K562 (cell line): ENCODE measurements at regions not wholly inside any gene's neighbourhood (a gene's known extent, or its start where the extent isn't known, plus 50 kb on each side); places are given as distances from the start of the nearest gene placed in this dataset.
A peak's percentile ranks its signal among the peaks of the same experiment; 100 is the strongest.

ENCODE experiments used
- ATAC-seq: fragments of 200-7000 bp; cut with Tn5 transposase; 3 replicates; pipeline ENCODE4 v1.9.1; 2020; ENCODE audit warnings: moderate library complexity
- BruUV-seq: library from RNA; stranded (reverse); fragments of 400-500 nt; replicated peaks from 2 replicates; lab custom pipeline; 2021; lab: Mats Ljungman, UMichigan
- CTCF ChIA-PET: fragments of 300-600 bp; formaldehyde crosslinking; extraction: SDS; loops from one replicate; lab custom pipeline; 2021; ENCODE audit warnings: low intra/inter-chr PET ratio; lab: Yijun Ruan, JAX
- POLR2A ChIA-PET: fragments of 300-600, 350-650 bp; sonication (Branson Sonifier 250); formaldehyde crosslinking; extraction: SDS; loops from one replicate; lab custom pipeline; 2021; ENCODE audit warnings: antibody characterized with exemption, inconsistent platforms; lab: Yijun Ruan, JAX
- DNase-seq, 4 experiments: peaks; one replicate each; pipeline versions ENCODE4 v3.0.0 to v3.0.0-alpha.2; 2011 to 2018; ENCODE audit warnings: low spot score in 3 of 4, mixed read lengths in 3 of 4; ENCODE audit errors: extremely low read depth in 1 of 4
- FAIRE-seq: peaks from 2 replicates; lab custom pipeline; 2011; peaks lifted over from hg19 to GRCh38; lab: Jason Lieb, UNC
- H2AFZ ChIP-seq: 2 replicates; pipeline ENCODE4 v1.6.0; 2011; ENCODE audit warnings: low read depth, low read length, control low read depth, inconsistent platforms
- H3K27ac ChIP-seq: fragments of 200-600 bp; 3 replicates; pipeline ENCODE4 v1.8.0; 2011; ENCODE audit warnings: low read depth, mild to moderate bottlenecking, control low read depth, inconsistent platforms, low read length, moderate library complexity, mixed read lengths; ENCODE audit errors: extremely low read depth
- H3K27me3 ChIP-seq, 2 experiments: fragments of 300-600 bp in 1 of 2; 2 replicates in 1 of 2; 3 replicates in 1 of 2; pipeline versions ENCODE4 v1.6.0 to v1.8.0; 2011; ENCODE audit warnings: inconsistent platforms in 2 of 2, low read length in 2 of 2, mild to moderate bottlenecking in 1 of 2, mixed read lengths in 1 of 2, moderate library complexity in 1 of 2; ENCODE audit not compliant: control insufficient read depth in 2 of 2, insufficient read depth in 2 of 2
- H3K36me3 ChIP-seq: fragments of 300-600 bp; 3 replicates; pipeline ENCODE4 v1.8.0; 2011; ENCODE audit warnings: mild to moderate bottlenecking, low read length, inconsistent platforms; ENCODE audit not compliant: control insufficient read depth, insufficient read depth
- H3K4me1 ChIP-seq, 2 experiments: fragments of 200-600 bp in 1 of 2; replicated peaks in 1 of 2; 2 replicates in 1 of 2; 3 replicates in 1 of 2; pipeline versions ENCODE4 v1.5.1 to v1.8.0; 2011; ENCODE audit warnings: inconsistent platforms in 2 of 2, low read length in 2 of 2, mild to moderate bottlenecking in 1 of 2, mixed read lengths in 1 of 2, moderate library complexity in 1 of 2; ENCODE audit not compliant: control insufficient read depth in 2 of 2, insufficient read depth in 2 of 2
- H3K4me2 ChIP-seq: 2 replicates; pipeline ENCODE4 v1.6.1; 2011; ENCODE audit warnings: low read length, control low read depth, inconsistent platforms, mixed read lengths; ENCODE audit not compliant: insufficient read depth
- H3K4me3 ChIP-seq: fragments of 200-600 bp; sonication (generic), shearing (Covaris generic); 2 replicates; pipeline ENCODE4 v1.5.1; 2016; ENCODE audit warnings: control low read depth, inconsistent platforms
- H3K79me2 ChIP-seq: fragments of 200-600 bp; 3 replicates; pipeline ENCODE4 v1.8.0; 2011; ENCODE audit warnings: low read length, inconsistent platforms; ENCODE audit not compliant: control insufficient read depth, insufficient read depth
- H3K9ac ChIP-seq, 2 experiments: 2 replicates each; pipeline versions ENCODE4 v1.6.0 to v1.6.1; 2011; ENCODE audit warnings: low read depth in 2 of 2, low read length in 2 of 2, control low read depth in 1 of 2, inconsistent platforms in 1 of 2, mild to moderate bottlenecking in 1 of 2, mixed read lengths in 1 of 2; ENCODE audit not compliant: insufficient read depth in 1 of 2
- H3K9me1 ChIP-seq: one replicate; pipeline ENCODE4 v1.6.0; 2011; ENCODE audit warnings: inconsistent platforms, mild to moderate bottlenecking, low read length, moderate library complexity; ENCODE audit not compliant: control insufficient read depth, insufficient read depth
- H3K9me3 ChIP-seq: replicated peaks from 2 replicates; pipeline ENCODE4 v1.5.1; 2011; ENCODE audit warnings: low read depth, low read length, inconsistent platforms; ENCODE audit not compliant: control insufficient read depth, insufficient read depth
- H4K20me1 ChIP-seq: replicated peaks from 2 replicates; pipeline ENCODE4 v1.6.1; 2011; ENCODE audit warnings: low read length, inconsistent platforms, mixed read lengths; ENCODE audit not compliant: control insufficient read depth, insufficient read depth
- CREB3L1 ChIP-seq: fragments of 450-650 bp; IDR thresholded peaks from 2 replicates; pipeline ENCODE4 v1.6.1; 2014; ENCODE audit warnings: low read depth, mild to moderate bottlenecking, moderate library complexity, borderline replicate concordance
- GTF2E2 ChIP-seq: fragments of 200-800 bp; sonication (Bioruptor generic); IDR thresholded peaks from 2 replicates; pipeline ENCODE4 v1.6.1; 2016; ENCODE audit warnings: missing genetic modification characterization, missing compliant biosample characterization
- HNRNPL ChIP-seq: fragments of 200-400 bp; formaldehyde crosslinking; IDR thresholded peaks from 2 replicates; pipeline ENCODE4 v1.6.1; 2017; ENCODE audit warnings: low read depth, mild to moderate bottlenecking, low read length
- PHF21A ChIP-seq: fragments of 450-650 bp; IDR thresholded peaks from 2 replicates; pipeline ENCODE4 v1.6.1; 2017; ENCODE audit warnings: low read depth, borderline replicate concordance
- RAD21 ChIP-seq, 2 experiments: fragments of 250-450 bp in 1 of 2; fragments of 450-650 bp in 1 of 2; sonication (Bioruptor Pico) in 1 of 2; formaldehyde crosslinking in 1 of 2; IDR thresholded peaks in 1 of 2; conservative IDR thresholded peaks in 1 of 2; 2 replicates each; pipeline versions ENCODE4 v1.4.0 to v1.8.0; 2020 to 2022; ENCODE audit warnings: mild to moderate bottlenecking in 2 of 2, moderate library complexity in 1 of 2
- ZC3H8 ChIP-seq: fragments of 450-650 bp; IDR thresholded peaks from 2 replicates; pipeline ENCODE4 v1.6.1; 2017
- ZKSCAN1 ChIP-seq: fragments of 150-350 bp; IDR thresholded peaks from 2 replicates; pipeline ENCODE4 v1.6.1; 2016; ENCODE audit warnings: low read depth, low read length
- ZNF76 ChIP-seq: fragments of 250-450 bp; sonication (Bioruptor Pico); IDR thresholded peaks from 2 replicates; pipeline ENCODE4 v1.4.0; 2020; ENCODE audit warnings: mild to moderate bottlenecking, moderate library complexity, borderline replicate concordance
- WGBS: fragments of 100-300 bp; shearing (Covaris generic); methylation state at CpG from one replicate; pipeline ENCODE4 v1.1.6; 2016; ENCODE audit warnings: low coverage, mixed read lengths; ENCODE audit not compliant: insufficient coverage; ENCODE audit errors: missing lambda C conversion rate; 5-methylcytosine and 5-hydroxymethylcytosine counted together
- in situ Hi-C: fragments of 300-500 bp; cut with MboI; formaldehyde crosslinking; loops from 4 replicates; pipeline ENCODE4 v1.15.0; 2018; ENCODE audit warnings: inconsistent platforms, mixed read lengths
- intact Hi-C: fragments of 100-400 bp; cut with micrococcal nuclease; formaldehyde crosslinking; loops from 2 replicates; pipeline ENCODE4 v1.14.2; 2022
- TF ChIP-seq, protein P1 (sequence below): sonication (generic); formaldehyde crosslinking; IDR thresholded peaks from 2 replicates; pipeline ENCODE4 v1.8.1; 2022; ENCODE audit warnings: missing genetic modification reagents
- TF ChIP-seq, protein P2 (sequence below), 2 experiments: IDR thresholded peaks; 2 replicates each; pipeline ENCODE4 v1.6.1; 2011; ENCODE audit warnings: borderline replicate concordance in 1 of 2, control low read depth in 1 of 2, low read depth in 1 of 2, low read length in 1 of 2, mild to moderate bottlenecking in 1 of 2, mixed read lengths in 1 of 2, moderate library complexity in 1 of 2; ENCODE audit not compliant: insufficient read depth in 1 of 2, insufficient read length in 1 of 2, poor library complexity in 1 of 2, severe bottlenecking in 1 of 2; ENCODE audit errors: extremely low read depth in 1 of 2

- in situ Hi-C loops, result no loop called here
- intact Hi-C loops, result no loop called here
- no peaks in the 10 kb centered on the region for H4K20me1 ChIP-seq
- POLR2A ChIA-PET, result interaction anchor here (0.5 to 0.7 kb wide), 2 partner anchors 12 to 23 kb away, joined by 3 read pairs; no protein-coding TSS in a partner anchor
- DNase-seq, result no peak
- H3K27me3 ChIP-seq, result peaks cover 0 to 12% of the 10 kb centered on the region in 2 experiments; a peak in 3 of 5 replicates
- H3K27ac ChIP-seq, result no peak overlapping the region
- no peak for ATAC-seq
- H3K4me3 ChIP-seq, result no peak overlapping the region
- H3K79me2 ChIP-seq, result no peaks in the 10 kb centered on the region
- H3K9me1 ChIP-seq, result no peaks in the 10 kb centered on the region
- H3K4me2 ChIP-seq, result no peak overlapping the region
- FAIRE-seq, result no peak
- no peak overlapping the region for H2AFZ ChIP-seq
- no peak for TF ChIP-seq HNRNPL
- peak in 1 of 2 experiments; percentile 7; a peak in 1 of 4 replicates for TF ChIP-seq RAD21 (CRISPR knock-in tag; conservative IDR thresholded peaks at IDR 0.05 in 1 of 2, IDR thresholded peaks at IDR 0.05 in 1 of 2)
- no peaks in the 10 kb centered on the region for H3K9me3 ChIP-seq
- no TSS peak for BruUV-seq
- 0% methylated on average over 2 of the region's 3 CpGs for WGBS
- H3K4me1 ChIP-seq, result no peaks in the 10 kb centered on the region
- H3K36me3 ChIP-seq, result no peaks in the 10 kb centered on the region
- CTCF ChIA-PET, result no interaction called here
- H3K9ac ChIP-seq, result no peak overlapping the region
These were observed 134.1 kb downstream of the PJA1 start for GRCh38 chrX:69031181-69031580.

- Histone ChIP-seq H2AFZ (no peak overlapping the region), H3K27me3 (peaks cover 0 to 12% of the 10 kb centered on the region in 2 experiments; a peak in 3 of 5 replicates), H3K4me2 (no peak overlapping the region), H3K9me3 (no peaks in the 10 kb centered on the region), H3K27ac (no peak overlapping the region), H3K79me2 (no peaks in the 10 kb centered on the region), H3K36me3 (no peaks in the 10 kb centered on the region), H3K4me1 (no peaks in the 10 kb centered on the region), H3K9me1 (no peaks in the 10 kb centered on the region), H3K9ac (no peak overlapping the region), H4K20me1 (no peaks in the 10 kb centered on the region), H3K4me3 (no peak overlapping the region)
- POLR2A ChIA-PET, result no interaction called here
- 0% methylated on average over 4 of the region's 7 CpGs for WGBS
- intact Hi-C loops, result no loop called here
- no peak for FAIRE-seq
- CTCF ChIA-PET, result no interaction called here
- ATAC-seq, result no peak
- DNase-seq, result no peak
- in situ Hi-C loops, result no loop called here
- no TSS peak for BruUV-seq
- TF ChIP-seq ZKSCAN1, result no peak
- TF ChIP-seq GTF2E2 (tag), result no peak
- TF ChIP-seq, protein P1, sequence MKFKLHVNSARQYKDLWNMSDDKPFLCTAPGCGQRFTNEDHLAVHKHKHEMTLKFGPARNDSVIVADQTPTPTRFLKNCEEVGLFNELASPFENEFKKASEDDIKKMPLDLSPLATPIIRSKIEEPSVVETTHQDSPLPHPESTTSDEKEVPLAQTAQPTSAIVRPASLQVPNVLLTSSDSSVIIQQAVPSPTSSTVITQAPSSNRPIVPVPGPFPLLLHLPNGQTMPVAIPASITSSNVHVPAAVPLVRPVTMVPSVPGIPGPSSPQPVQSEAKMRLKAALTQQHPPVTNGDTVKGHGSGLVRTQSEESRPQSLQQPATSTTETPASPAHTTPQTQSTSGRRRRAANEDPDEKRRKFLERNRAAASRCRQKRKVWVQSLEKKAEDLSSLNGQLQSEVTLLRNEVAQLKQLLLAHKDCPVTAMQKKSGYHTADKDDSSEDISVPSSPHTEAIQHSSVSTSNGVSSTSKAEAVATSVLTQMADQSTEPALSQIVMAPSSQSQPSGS (CRISPR knock-in tag), result no peak
- no peak for TF ChIP-seq CREB3L1
- TF ChIP-seq PHF21A, result no peak
- TF ChIP-seq, protein P2, sequence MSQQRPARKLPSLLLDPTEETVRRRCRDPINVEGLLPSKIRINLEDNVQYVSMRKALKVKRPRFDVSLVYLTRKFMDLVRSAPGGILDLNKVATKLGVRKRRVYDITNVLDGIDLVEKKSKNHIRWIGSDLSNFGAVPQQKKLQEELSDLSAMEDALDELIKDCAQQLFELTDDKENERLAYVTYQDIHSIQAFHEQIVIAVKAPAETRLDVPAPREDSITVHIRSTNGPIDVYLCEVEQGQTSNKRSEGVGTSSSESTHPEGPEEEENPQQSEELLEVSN (IDR thresholded peaks at IDR 0.05; ENCODE audit: borderline replicate concordance in 1 of 2, extremely low read depth in 1 of 2, insufficient read depth in 1 of 2, insufficient read length in 1 of 2, low read depth in 1 of 2, low read length in 1 of 2, poor library complexity in 1 of 2, severe bottlenecking in 1 of 2), result no peak
- TF ChIP-seq ZC3H8, result no peak
- TF ChIP-seq ZNF76 (CRISPR knock-in tag), result no peak
These were observed 135.5 kb downstream of the PJA1 start for GRCh38 chrX:69029771-69030170.
